B cell (primary cell): ENCODE measurements at regions not wholly inside any gene's neighbourhood (a gene's known extent, or its start where the extent isn't known, plus 50 kb on each side); places are given as distances from the start of the nearest gene placed in this dataset.

Source experiments
- EZH2 ChIP-seq: IDR thresholded peaks from 2 replicates; pipeline ENCODE4 v1.6.1; 2012; ENCODE audit warnings: borderline replicate concordance, low read depth, mild to moderate bottlenecking, moderate library complexity, low read length; ENCODE audit not compliant: insufficient read depth, poor library complexity, severe bottlenecking
- TF ChIP-seq, protein P1 (sequence below): fragments of 200-600 bp; IDR thresholded peaks from one replicate; pipeline ENCODE4 v1.8.0; 2022; ENCODE audit warnings: antibody characterized with exemption, mild to moderate bottlenecking

- TF ChIP-seq, protein P1, sequence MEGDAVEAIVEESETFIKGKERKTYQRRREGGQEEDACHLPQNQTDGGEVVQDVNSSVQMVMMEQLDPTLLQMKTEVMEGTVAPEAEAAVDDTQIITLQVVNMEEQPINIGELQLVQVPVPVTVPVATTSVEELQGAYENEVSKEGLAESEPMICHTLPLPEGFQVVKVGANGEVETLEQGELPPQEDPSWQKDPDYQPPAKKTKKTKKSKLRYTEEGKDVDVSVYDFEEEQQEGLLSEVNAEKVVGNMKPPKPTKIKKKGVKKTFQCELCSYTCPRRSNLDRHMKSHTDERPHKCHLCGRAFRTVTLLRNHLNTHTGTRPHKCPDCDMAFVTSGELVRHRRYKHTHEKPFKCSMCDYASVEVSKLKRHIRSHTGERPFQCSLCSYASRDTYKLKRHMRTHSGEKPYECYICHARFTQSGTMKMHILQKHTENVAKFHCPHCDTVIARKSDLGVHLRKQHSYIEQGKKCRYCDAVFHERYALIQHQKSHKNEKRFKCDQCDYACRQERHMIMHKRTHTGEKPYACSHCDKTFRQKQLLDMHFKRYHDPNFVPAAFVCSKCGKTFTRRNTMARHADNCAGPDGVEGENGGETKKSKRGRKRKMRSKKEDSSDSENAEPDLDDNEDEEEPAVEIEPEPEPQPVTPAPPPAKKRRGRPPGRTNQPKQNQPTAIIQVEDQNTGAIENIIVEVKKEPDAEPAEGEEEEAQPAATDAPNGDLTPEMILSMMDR = no peak
- TF ChIP-seq EZH2 = no peak
Observed at GRCh38 chr12:38424436-38424835, 107.9 kb downstream of the ALG10B start.
